MM.1S (cell line): ENCODE measurements at regions not wholly inside any gene's neighbourhood (a gene's known extent, or its start where the extent isn't known, plus 50 kb on each side); places are given as distances from the start of the nearest gene placed in this dataset.

Experiments
- CTCF ChIP-seq: fragments of 300-600 bp; sonication (generic); IDR thresholded peaks from 2 replicates; pipeline ENCODE4 v1.5.1; 2016; ENCODE audit warnings: antibody characterized with exemption, low read length, mixed read lengths
- EZH2 ChIP-seq: fragments of 300-600 bp; sonication (generic); optimal IDR thresholded peaks from 2 replicates; pipeline ENCODE3; 2017; ENCODE audit warnings: low read depth, mild to moderate bottlenecking, antibody characterized with exemption, low read length, mixed read lengths
- EZH2phosphoT487 ChIP-seq: fragments of 300-600 bp; sonication (generic); IDR thresholded peaks from 2 replicates; pipeline ENCODE4 v1.6.1; 2018; ENCODE audit warnings: antibody characterized with exemption, low read length

GRCh38 chr5:22910523-22910922 is 57.4 kb upstream of the CDH12 start:
- TF ChIP-seq EZH2: no peak
- no peak for TF ChIP-seq CTCF
- TF ChIP-seq EZH2phosphoT487: no peak
